ENCODE measurements at regions not wholly inside any gene's neighbourhood (a gene's known extent, or its start where the extent isn't known, plus 50 kb on each side); places are given as distances from the start of the nearest gene placed in this dataset.

DNA sequence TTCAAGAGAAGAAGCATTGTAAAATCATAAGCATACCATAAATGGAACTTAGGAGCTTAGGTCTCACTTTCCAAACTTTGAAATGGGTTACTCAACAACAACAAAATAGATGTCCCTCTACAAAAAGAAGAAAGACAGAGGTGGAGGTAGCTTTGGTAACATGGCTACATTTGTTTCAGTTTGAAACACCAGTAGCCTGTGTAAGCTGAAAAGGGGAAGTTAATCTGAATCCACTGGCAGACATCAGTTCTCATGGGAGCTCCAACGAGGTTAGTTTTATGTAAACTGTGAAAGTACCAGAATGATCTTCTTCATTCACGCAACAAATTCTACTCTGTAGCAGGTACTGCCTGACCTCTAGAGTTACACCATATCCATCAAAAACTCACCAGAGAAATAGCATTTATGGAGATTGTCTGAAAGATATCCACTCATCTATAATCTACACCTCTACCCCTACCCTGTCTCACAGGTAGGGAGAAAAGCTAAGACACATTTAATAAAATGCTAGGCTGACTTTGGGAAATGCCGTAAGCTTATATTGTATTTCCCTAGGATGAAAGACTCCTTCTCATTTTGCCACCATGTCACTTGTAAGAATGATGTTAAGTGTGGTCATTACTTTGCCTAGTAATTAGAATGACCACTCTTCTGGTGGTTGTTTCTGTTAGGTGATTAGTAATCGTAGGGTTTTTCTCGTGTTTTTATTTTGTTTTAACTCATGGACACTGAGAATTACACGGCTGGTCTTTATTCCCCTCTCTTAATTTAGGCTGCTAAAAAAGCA lies 224.1 kb downstream of the ASCL1 start:
- H3F3A ChIP-seq (ENCODE audit: low read depth), result no peaks in the 10 kb centered on the region
- no peak overlapping the region for H3K27ac Mint-ChIP-seq
- no peaks in the 10 kb centered on the region for H3K27me3 Mint-ChIP-seq (ENCODE audit: insufficient read depth, low read depth)
- H3K36me3 Mint-ChIP-seq, result no peaks in the 10 kb centered on the region
- no peak for DNase-seq (ENCODE audit: low spot score)
- H3K79me2 ChIP-seq (ENCODE audit: low read depth), result no peaks in the 10 kb centered on the region
- H3K4me1 ChIP-seq, result peaks cover 20% of the 10 kb centered on the region
- no peak overlapping the region for H2AFZ ChIP-seq (replicated peaks)
- H3K9me3 ChIP-seq (ENCODE audit: low read depth), result no peaks in the 10 kb centered on the region
- H3K4me3 ChIP-seq, result no peak overlapping the region
- H3K36me3 ChIP-seq, result no peaks in the 10 kb centered on the region
- TF ChIP-seq, protein P1, sequence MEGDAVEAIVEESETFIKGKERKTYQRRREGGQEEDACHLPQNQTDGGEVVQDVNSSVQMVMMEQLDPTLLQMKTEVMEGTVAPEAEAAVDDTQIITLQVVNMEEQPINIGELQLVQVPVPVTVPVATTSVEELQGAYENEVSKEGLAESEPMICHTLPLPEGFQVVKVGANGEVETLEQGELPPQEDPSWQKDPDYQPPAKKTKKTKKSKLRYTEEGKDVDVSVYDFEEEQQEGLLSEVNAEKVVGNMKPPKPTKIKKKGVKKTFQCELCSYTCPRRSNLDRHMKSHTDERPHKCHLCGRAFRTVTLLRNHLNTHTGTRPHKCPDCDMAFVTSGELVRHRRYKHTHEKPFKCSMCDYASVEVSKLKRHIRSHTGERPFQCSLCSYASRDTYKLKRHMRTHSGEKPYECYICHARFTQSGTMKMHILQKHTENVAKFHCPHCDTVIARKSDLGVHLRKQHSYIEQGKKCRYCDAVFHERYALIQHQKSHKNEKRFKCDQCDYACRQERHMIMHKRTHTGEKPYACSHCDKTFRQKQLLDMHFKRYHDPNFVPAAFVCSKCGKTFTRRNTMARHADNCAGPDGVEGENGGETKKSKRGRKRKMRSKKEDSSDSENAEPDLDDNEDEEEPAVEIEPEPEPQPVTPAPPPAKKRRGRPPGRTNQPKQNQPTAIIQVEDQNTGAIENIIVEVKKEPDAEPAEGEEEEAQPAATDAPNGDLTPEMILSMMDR (IDR thresholded peaks at IDR 0.05), result no peak
- no peak for TF ChIP-seq EZH2phosphoT487 (IDR thresholded peaks at IDR 0.05)
- TF ChIP-seq EZH2 (IDR thresholded peaks at IDR 0.05), result no peak
- H3K9me3 Mint-ChIP-seq, result peaks cover 3% of the 10 kb centered on the region
- H3K4me3 Mint-ChIP-seq, result no peak overlapping the region
- H4K20me1 ChIP-seq (ENCODE audit: low read depth), result no peaks in the 10 kb centered on the region
- no peak overlapping the region for H3K27ac ChIP-seq
- H3K4me1 Mint-ChIP-seq, result peaks cover 9% of the 10 kb centered on the region
- no peak overlapping the region for H3K4me2 ChIP-seq
- no peak overlapping the region for H3K9ac ChIP-seq
- H3K27me3 ChIP-seq, result no peaks in the 10 kb centered on the region

DNA sequence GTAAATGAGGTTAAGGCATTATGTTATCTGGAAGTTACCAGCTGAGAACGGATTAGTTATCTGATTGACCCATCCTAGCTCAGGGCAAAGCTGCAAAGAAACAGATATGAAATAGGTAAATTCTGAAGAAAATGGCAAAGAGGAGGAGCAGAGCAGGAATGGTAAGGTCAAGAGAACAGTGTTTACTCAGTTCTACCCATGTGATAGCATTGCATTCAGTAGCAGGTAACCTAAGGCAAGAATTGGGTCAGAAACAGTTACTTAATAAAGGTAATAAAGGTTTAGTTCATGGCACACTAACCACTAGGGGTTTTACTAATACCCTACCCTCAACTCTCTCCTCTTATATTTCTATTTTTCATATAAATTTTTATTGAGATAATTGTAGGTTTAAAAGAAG lies 224.8 kb downstream of the ASCL1 start:
- Histone ChIP-seq H3F3A (ENCODE audit: low read depth) (no peaks in the 10 kb centered on the region), H2AFZ (replicated peaks) (no peak overlapping the region), H3K4me3 (no peak overlapping the region), H3K27ac (no peak overlapping the region), H3K9ac (no peak overlapping the region), H3K36me3 (no peaks in the 10 kb centered on the region), H3K4me1 (peaks cover 19% of the 10 kb centered on the region), H3K79me2 (ENCODE audit: low read depth) (no peaks in the 10 kb centered on the region), H3K4me2 (no peak overlapping the region), H4K20me1 (ENCODE audit: low read depth) (no peaks in the 10 kb centered on the region), H3K9me3 (ENCODE audit: low read depth) (no peaks in the 10 kb centered on the region), H3K27me3 (no peaks in the 10 kb centered on the region)
- H3K27me3 Mint-ChIP-seq (ENCODE audit: insufficient read depth, low read depth), result no peaks in the 10 kb centered on the region
- DNase-seq (ENCODE audit: low spot score), result no peak
- peaks cover 3% of the 10 kb centered on the region for H3K9me3 Mint-ChIP-seq
- peaks cover 9% of the 10 kb centered on the region for H3K4me1 Mint-ChIP-seq
- H3K27ac Mint-ChIP-seq, result no peak overlapping the region
- H3K36me3 Mint-ChIP-seq, result no peaks in the 10 kb centered on the region
- no peak overlapping the region for H3K4me3 Mint-ChIP-seq
- TF ChIP-seq EZH2phosphoT487 (IDR thresholded peaks at IDR 0.05) (no peak), EZH2 (IDR thresholded peaks at IDR 0.05) (no peak)
- TF ChIP-seq, protein P1 (IDR thresholded peaks at IDR 0.05), result no peak

DNA sequence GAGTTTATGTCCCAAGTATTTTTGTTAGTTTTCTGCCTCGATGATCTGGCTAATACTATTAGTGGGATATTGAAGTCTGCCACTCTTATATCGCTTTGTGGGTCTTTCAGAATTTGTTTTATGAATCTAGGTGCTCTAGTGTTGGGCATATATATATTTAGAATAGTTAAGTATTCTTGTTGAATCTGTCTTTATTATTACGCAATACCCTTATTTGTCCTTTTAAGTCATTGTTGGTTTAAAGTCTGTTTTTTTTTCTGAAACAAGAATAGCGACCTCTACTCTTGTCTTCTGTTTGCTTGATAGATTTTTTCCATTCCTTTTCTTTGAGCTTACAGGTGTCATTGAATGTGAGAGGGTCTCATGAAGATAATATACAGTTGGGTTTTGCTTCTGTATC lies 239.0 kb downstream of the ASCL1 start:
- H3K79me2 ChIP-seq (ENCODE audit: low read depth), result no peaks in the 10 kb centered on the region
- no peak overlapping the region for H3K4me3 Mint-ChIP-seq
- H2AFZ ChIP-seq (replicated peaks), result no peak overlapping the region
- no peak overlapping the region for H3K4me2 ChIP-seq
- no peak for DNase-seq (ENCODE audit: low spot score)
- H3K27me3 ChIP-seq, result no peaks in the 10 kb centered on the region
- no peaks in the 10 kb centered on the region for H3K36me3 Mint-ChIP-seq
- H3K27ac ChIP-seq, result no peak overlapping the region
- peaks cover 8% of the 10 kb centered on the region for H3K9me3 ChIP-seq (ENCODE audit: low read depth)
- H4K20me1 ChIP-seq (ENCODE audit: low read depth), result no peaks in the 10 kb centered on the region
- no peak overlapping the region for H3K4me3 ChIP-seq
- no peaks in the 10 kb centered on the region for H3K4me1 ChIP-seq
- no peaks in the 10 kb centered on the region for H3K36me3 ChIP-seq
- H3F3A ChIP-seq (ENCODE audit: low read depth), result no peaks in the 10 kb centered on the region
- H3K9ac ChIP-seq, result no peak overlapping the region
- H3K4me1 Mint-ChIP-seq, result no peaks in the 10 kb centered on the region
- H3K9me3 Mint-ChIP-seq, result peaks cover 22% of the 10 kb centered on the region
- TF ChIP-seq EZH2phosphoT487 (IDR thresholded peaks at IDR 0.05) (no peak), EZH2 (IDR thresholded peaks at IDR 0.05) (no peak)
- TF ChIP-seq, protein P1 (IDR thresholded peaks at IDR 0.05), result no peak
- peaks cover 5% of the 10 kb centered on the region for H3K27me3 Mint-ChIP-seq (ENCODE audit: insufficient read depth, low read depth)
- no peak overlapping the region for H3K27ac Mint-ChIP-seq
